H1 (cell line): ENCODE measurements at regions not wholly inside any gene's neighbourhood (a gene's known extent, or its start where the extent isn't known, plus 50 kb on each side); places are given as distances from the start of the nearest gene placed in this dataset.

Source experiments
- MAFK ChIP-seq: IDR thresholded peaks from 2 replicates; pipeline ENCODE4 v1.6.1; 2012; ENCODE audit warnings: low read depth, mild to moderate bottlenecking, improper control_type of control experiment, low read length
- SAP30 ChIP-seq: fragments of 300-600 bp; sonication (generic); IDR thresholded peaks from 2 replicates; pipeline ENCODE4 v1.7.1; 2012; ENCODE audit warnings: low read length, moderate library complexity, mild to moderate bottlenecking, inconsistent platforms; ENCODE audit not compliant: insufficient read depth, insufficient replicate concordance
- SIN3A ChIP-seq, 2 experiments: IDR thresholded peaks in 1 of 2; conservative IDR thresholded peaks in 1 of 2; 2 replicates each; pipeline ENCODE4 v1.6.1; 2011 to 2012; ENCODE audit warnings: low read length in 2 of 2, improper control_type of control experiment in 1 of 2, low read depth in 1 of 2, mild to moderate bottlenecking in 1 of 2
- SRF ChIP-seq: IDR thresholded peaks from 2 replicates; pipeline ENCODE4 v1.6.1; 2011; ENCODE audit warnings: mild to moderate bottlenecking, low read depth, low read length, moderate library complexity
- TF ChIP-seq, protein P1 (sequence below): fragments of 300-600 bp; sonication (generic); IDR thresholded peaks from 2 replicates; pipeline ENCODE4 v1.7.1; 2012; ENCODE audit warnings: low read length, moderate library complexity, mild to moderate bottlenecking, inconsistent platforms; ENCODE audit not compliant: insufficient replicate concordance

GRCh38 chr6:50608421-50608820 is 104.9 kb upstream of the TFAP2D start (continued):
- TF ChIP-seq, protein P1, sequence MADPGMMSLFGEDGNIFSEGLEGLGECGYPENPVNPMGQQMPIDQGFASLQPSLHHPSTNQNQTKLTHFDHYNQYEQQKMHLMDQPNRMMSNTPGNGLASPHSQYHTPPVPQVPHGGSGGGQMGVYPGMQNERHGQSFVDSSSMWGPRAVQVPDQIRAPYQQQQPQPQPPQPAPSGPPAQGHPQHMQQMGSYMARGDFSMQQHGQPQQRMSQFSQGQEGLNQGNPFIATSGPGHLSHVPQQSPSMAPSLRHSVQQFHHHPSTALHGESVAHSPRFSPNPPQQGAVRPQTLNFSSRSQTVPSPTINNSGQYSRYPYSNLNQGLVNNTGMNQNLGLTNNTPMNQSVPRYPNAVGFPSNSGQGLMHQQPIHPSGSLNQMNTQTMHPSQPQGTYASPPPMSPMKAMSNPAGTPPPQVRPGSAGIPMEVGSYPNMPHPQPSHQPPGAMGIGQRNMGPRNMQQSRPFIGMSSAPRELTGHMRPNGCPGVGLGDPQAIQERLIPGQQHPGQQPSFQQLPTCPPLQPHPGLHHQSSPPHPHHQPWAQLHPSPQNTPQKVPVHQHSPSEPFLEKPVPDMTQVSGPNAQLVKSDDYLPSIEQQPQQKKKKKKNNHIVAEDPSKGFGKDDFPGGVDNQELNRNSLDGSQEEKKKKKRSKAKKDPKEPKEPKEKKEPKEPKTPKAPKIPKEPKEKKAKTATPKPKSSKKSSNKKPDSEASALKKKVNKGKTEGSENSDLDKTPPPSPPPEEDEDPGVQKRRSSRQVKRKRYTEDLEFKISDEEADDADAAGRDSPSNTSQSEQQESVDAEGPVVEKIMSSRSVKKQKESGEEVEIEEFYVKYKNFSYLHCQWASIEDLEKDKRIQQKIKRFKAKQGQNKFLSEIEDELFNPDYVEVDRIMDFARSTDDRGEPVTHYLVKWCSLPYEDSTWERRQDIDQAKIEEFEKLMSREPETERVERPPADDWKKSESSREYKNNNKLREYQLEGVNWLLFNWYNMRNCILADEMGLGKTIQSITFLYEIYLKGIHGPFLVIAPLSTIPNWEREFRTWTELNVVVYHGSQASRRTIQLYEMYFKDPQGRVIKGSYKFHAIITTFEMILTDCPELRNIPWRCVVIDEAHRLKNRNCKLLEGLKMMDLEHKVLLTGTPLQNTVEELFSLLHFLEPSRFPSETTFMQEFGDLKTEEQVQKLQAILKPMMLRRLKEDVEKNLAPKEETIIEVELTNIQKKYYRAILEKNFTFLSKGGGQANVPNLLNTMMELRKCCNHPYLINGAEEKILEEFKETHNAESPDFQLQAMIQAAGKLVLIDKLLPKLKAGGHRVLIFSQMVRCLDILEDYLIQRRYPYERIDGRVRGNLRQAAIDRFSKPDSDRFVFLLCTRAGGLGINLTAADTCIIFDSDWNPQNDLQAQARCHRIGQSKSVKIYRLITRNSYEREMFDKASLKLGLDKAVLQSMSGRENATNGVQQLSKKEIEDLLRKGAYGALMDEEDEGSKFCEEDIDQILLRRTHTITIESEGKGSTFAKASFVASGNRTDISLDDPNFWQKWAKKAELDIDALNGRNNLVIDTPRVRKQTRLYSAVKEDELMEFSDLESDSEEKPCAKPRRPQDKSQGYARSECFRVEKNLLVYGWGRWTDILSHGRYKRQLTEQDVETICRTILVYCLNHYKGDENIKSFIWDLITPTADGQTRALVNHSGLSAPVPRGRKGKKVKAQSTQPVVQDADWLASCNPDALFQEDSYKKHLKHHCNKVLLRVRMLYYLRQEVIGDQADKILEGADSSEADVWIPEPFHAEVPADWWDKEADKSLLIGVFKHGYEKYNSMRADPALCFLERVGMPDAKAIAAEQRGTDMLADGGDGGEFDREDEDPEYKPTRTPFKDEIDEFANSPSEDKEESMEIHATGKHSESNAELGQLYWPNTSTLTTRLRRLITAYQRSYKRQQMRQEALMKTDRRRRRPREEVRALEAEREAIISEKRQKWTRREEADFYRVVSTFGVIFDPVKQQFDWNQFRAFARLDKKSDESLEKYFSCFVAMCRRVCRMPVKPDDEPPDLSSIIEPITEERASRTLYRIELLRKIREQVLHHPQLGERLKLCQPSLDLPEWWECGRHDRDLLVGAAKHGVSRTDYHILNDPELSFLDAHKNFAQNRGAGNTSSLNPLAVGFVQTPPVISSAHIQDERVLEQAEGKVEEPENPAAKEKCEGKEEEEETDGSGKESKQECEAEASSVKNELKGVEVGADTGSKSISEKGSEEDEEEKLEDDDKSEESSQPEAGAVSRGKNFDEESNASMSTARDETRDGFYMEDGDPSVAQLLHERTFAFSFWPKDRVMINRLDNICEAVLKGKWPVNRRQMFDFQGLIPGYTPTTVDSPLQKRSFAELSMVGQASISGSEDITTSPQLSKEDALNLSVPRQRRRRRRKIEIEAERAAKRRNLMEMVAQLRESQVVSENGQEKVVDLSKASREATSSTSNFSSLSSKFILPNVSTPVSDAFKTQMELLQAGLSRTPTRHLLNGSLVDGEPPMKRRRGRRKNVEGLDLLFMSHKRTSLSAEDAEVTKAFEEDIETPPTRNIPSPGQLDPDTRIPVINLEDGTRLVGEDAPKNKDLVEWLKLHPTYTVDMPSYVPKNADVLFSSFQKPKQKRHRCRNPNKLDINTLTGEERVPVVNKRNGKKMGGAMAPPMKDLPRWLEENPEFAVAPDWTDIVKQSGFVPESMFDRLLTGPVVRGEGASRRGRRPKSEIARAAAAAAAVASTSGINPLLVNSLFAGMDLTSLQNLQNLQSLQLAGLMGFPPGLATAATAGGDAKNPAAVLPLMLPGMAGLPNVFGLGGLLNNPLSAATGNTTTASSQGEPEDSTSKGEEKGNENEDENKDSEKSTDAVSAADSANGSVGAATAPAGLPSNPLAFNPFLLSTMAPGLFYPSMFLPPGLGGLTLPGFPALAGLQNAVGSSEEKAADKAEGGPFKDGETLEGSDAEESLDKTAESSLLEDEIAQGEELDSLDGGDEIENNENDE: no peak
- TF ChIP-seq SAP30 (no peak), MAFK (no peak), SIN3A (conservative IDR thresholded peaks at IDR 0.05 in 1 of 2, IDR thresholded peaks at IDR 0.05 in 1 of 2; ENCODE audit: low read depth in 1 of 2, low read length in 2 of 2) (no peak), SRF (no peak)
